ENCODE measurements at regions not wholly inside any gene's neighbourhood (a gene's known extent, or its start where the extent isn't known, plus 50 kb on each side); places are given as distances from the start of the nearest gene placed in this dataset.
"Not testable (repeated sequence)": the region's sequence is repeated elsewhere in the genome, so short reads cannot be mapped to it uniquely, and the experiment has no call there.

- no peak for DNase-seq
These were observed 227.4 kb downstream of the RPAP3 start for GRCh38 chr12:47478426-47478825.

GRCh38 chr12:47473091-47473490, 232.7 kb downstream of the RPAP3 start:
- DNase-seq = no peak

- DNase-seq = not testable (repeated sequence)
These were observed 235.5 kb downstream of the RPAP3 start for GRCh38 chr12:47470349-47470748.

DNA sequence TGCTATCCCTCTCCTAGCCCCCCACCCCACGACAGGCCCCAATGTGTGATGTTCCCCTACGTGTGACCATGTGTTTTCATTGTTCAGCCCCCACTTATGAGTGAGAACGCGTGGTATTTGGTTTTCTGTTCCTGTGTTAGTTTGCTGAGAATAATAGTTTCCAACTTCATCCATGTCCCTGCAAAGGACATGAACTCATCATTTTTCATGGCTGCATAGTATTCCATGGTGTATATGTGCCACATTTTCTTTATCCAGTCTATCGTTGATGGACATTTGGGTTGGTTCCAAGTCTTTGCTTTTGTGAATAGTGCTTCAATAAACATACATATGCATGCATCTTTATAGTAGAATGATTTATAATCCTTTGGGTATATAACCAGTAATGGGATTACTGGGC, 241.9 kb downstream of the RPAP3 start:
- DNase-seq = not testable (repeated sequence)

DNA sequence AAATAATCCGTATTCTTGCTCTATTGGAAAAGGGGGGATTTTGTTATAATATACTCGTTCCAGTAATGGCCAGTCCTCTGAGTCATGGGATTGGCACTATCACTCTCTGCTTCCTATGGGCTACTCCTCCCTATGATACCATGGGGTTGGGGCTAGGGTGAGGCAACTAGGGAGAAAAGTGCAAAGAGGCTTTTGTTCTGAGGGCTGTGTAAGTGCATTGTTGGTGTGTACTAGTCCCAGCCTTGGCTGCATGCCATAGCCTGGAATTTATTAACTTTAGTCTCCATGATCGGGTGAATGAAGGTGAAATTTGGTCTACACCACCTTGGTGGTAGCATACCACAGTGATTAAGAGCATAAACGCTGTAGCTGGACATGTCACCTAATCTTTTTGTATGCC, 247.6 kb downstream of the RPAP3 start:
- no peak for DNase-seq

GRCh38 chr12:47449797-47450196, 256.0 kb downstream of the RPAP3 start:
- no peak for DNase-seq

DNA sequence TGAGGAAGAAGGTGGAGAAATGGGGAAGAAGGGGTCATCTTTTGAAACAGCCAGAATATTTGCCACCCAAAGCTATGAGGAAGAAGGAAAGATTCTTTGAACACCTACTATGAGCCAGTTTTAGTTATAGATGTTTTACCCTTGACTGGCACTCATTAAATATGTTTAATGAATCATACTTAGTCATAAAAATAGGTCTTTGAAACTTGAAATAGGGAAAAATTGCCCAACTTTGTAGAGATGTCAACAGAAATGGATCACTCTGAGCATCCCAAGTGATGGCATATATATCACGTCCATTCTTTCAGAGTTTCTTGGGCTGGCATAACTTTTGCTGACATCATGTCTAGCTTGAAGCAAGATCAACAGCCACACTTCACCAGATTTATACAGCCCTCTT, 263.5 kb downstream of the RPAP3 start:
- DNase-seq = no peak

DNA sequence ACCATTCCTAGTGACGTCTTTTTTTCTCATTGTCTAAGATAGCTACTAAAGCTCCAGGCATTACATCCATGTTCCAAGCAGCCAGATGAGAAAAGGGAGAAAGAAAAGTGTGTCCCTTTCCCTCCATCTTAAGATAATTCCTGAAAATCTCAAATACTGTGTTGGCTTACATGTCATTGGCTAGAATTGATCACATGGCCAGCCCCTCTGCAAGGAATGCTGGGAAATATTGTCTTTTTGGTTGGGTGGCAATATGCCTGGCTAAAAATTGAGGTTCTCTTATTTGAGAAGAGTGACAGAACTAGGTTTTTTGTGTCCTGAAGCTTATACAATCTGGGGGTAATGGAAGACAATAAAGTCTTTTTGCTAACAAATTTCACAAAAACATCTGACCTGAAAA, 264.3 kb downstream of the RPAP3 start:
- DNase-seq = no peak

- DNase-seq = no peak
These were observed 267.7 kb downstream of the RPAP3 start for GRCh38 chr12:47438175-47438574.

DNA sequence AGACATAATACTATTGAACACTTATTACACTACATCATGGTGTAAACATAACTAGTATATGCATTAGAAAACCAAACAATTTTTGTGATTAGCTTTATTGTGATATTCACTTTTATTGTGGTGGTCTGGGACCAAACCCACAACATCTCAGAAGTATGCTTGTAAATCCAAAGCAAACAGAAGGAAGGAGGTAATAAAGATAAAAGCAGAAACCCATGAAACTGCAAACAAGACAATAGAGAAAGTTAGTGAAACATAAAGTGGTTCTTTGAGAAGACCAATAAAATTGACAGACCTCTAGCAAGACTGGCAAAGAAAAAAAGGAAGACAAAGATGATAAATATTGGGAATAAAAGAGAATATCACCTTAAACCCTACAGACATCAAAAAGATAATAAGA, 268.3 kb downstream of the RPAP3 start:
- DNase-seq = no peak

- no peak for DNase-seq
These were observed 272.0 kb downstream of the RPAP3 start for GRCh38 chr12:47433876-47434275.

- not testable (repeated sequence) for DNase-seq
These were observed 279.0 kb downstream of the RPAP3 start for GRCh38 chr12:47426678-47427309.

DNA sequence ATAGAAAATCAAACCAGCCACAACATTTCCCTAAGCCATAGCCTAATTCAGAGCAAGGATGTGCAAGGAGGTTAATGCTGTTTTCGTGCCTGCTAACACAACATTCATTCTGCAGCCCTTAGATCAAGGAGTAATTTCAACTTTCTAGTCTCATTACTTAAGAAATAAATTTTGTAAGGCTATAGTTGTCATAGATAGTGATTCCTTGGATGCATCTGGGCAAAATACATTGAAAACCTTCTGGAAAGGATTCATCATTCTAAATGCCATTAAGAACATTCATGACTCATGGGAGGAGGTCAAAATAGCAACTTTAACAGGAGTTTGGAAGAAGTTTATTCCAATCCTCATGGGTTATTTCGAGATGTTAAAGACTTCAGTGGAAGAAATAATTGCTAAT, 283.2 kb downstream of the RPAP3 start:
- no peak for DNase-seq

- no peak for DNase-seq
These were observed 286.3 kb downstream of the RPAP3 start for GRCh38 chr12:47419497-47419896.

GRCh38 chr12:47417955-47418354, 287.9 kb downstream of the RPAP3 start:
- DNase-seq = no peak

- DNase-seq = no peak
These were observed 288.7 kb downstream of the RPAP3 start for GRCh38 chr12:47417121-47417520.

DNA sequence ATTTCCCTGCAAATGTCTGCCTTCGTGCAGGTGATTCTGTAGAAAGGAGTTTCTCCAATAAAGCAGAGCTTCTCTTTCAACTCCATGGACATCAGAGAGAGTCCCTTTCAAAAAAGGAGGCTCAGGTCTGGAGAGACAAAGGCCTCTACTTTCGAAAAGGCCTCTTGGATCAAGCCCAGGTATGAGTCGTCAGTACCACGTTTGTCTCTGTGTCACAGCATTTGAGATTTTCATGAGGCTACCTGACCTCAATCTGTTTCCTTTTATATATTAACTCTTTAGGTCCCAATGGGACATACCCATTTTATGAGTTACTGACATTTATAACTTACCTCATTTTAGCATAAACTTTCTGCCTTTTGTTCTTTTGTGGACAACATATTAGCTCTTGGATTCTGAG, 290.8 kb downstream of the RPAP3 start:
- DNase-seq = no peak

DNA sequence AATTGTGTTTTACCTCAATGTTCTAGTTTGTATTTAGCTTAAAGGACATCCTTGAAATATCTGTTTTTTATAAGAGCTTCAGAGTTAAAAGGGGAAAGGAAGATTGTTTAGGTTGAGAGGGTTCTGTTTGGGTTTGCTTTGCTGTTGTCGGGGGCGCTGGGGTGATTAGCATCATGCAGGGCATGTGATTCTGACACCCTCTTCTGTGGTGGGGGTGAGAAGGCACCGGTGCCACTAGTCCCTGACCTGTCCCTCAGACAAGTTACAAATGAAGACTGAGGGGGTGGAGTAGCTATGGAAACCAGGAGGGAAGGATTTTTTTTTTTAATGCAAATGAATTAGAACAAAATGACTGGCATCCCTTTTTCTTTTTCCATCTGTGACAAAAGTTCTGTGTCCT, 291.3 kb downstream of the RPAP3 start:
- no peak for DNase-seq

DNA sequence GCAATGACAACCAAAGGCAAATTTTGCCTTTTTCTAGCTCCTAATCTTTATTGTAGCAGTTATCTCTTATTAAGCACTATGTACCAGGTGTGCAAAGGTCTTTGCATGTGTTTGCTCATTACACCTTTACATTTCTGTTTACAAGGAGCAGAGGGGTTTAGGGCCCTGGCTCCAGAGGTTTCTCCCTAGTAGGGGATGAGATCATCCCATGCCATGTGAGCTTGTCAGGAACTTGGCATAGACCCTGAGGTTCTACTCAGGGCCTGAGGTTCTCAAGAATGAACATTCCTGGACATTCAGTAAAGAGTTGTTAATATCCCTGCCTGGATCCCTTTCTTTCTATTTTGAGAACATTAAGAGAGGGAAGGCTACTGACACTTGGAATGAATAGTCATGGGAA, 292.0 kb downstream of the RPAP3 start:
- no peak for DNase-seq

DNA sequence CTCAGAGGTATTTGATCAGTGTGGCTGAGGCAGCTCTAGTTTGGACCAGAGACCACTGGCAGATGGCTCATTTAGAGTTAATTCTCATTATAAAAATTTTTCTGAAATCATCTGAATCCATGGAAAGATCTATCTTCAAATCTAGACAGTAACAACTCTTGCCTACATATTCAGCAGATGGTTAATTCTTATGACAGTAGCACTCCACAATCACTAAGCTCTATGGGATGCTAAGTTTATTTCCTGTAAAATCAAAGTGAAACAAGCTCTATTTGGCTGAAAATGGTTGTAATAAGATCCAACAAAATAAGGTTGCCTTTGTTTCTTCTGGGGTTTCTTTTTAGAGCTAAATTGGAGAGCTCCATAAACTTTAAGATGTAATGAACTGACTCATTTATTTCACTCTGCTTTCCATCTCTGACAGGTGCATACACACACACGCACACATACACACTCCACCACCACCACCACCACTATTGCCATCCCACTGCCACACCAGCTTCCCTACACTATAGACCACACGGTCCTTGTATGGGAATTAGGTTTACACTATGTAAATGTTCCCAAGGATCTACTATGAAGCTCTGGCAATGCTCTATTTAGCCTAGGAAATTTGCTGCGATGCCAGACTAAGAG, 293.1 kb downstream of the RPAP3 start:
- DNase-seq = no peak

- DNase-seq = no peak
These were observed 293.9 kb downstream of the RPAP3 start for GRCh38 chr12:47411966-47412365.

DNA sequence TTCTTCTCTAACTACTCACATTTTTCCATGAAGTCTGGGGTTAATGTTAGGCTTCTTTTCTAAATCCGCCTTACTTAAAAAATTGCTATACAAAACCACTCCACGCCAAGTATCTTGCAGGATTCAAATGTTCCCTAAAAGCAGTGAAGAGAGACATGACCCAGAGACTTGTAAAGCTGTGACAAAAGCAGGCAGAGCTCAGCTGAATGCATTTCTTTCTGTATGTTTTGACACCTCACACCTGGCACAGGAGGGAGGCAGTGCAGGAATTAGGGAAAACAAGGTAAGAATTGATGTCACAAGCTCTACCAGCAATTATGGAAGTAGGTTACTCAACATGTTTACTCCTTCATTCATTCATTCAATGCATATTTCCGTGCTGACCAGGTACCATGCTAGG, 295.0 kb downstream of the RPAP3 start:
- no peak for DNase-seq

DNA sequence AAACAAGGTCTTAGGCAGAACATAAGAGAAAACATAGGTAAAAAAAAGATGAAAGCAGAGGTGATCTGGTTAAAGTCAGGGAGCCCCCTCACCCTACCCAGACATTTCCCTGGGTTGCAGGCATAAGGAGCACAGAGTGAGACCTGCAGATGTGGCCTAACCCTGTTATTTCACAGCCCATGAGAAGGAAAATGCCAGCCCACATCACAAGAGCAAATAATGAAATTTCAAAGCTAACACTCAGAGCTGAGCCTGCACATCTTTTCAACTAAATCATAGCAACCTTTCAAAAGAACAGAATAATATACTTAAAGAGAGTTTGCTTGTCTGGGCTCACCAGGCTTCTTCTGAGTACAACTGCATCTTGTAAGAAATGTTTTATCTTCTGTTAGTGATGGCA, 295.4 kb downstream of the RPAP3 start:
- no peak for DNase-seq

DNA sequence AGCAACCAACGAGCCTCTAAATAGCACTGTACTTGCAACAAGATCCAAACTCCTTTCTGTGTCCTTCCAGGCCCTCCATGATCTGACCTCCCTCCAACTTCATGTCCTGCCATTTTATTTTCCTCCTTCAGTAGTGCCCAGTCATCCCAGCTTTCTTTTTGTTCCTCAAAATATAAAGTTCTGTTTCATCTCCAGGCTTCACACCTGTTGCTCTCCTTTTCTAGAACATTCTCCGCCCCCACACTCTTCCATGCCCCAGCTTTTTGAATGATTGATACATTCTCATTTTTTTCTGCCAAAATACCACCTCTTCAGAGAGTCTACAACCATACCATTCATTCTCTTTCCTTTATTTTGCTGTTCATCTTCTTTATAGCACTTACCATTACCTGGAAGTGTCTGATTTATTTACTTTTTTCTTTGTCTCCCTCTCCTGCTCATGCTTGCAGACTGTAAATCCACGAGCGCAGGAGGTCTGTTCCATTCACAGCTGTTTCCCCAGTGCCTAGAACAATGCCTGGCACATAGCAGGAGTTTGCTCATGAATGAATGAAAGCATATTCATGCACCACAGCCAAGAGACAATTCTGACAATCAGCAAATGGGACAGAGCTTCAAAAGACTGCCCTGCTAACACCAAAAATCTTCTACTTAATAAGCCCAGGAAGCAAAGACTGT, 296.4 kb downstream of the RPAP3 start:
- DNase-seq = no peak
